Endometrium (tissue), 2 donors: ENCODE measurements at regions not wholly inside any gene's neighbourhood (a gene's known extent, or its start where the extent isn't known, plus 50 kb on each side); places are given as distances from the start of the nearest gene placed in this dataset.
"Not testable (repeated sequence)": the region's sequence is repeated elsewhere in the genome, so short reads cannot be mapped to it uniquely, and the experiment has no call there.

Experiments used
- FAIRE-seq: peaks from 2 replicates; lab custom pipeline; 2012; peaks lifted over from hg19 to GRCh38; lab: Jason Lieb, UNC
- donor health status: control.
- donor health status: control.

DNA sequence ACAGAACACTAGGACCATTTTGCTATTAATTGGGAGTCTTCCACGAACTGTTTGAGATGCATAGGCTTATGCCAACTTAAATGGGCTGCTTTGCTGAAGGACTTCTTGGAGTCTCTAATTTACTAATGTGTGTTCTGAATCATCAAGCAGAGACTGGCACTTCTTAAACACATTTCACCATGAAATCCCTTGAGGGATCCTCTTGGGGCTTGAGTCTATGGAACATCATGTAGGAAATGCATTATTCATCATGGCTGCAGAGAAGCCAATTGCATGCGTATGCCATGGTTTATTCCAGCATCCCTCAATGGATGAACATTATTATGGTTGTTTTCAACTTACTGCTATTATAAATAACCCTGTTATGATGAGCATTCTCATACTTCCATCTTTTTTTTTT is 73.4 kb downstream of the FGD2 start:
- no peak for FAIRE-seq

DNA sequence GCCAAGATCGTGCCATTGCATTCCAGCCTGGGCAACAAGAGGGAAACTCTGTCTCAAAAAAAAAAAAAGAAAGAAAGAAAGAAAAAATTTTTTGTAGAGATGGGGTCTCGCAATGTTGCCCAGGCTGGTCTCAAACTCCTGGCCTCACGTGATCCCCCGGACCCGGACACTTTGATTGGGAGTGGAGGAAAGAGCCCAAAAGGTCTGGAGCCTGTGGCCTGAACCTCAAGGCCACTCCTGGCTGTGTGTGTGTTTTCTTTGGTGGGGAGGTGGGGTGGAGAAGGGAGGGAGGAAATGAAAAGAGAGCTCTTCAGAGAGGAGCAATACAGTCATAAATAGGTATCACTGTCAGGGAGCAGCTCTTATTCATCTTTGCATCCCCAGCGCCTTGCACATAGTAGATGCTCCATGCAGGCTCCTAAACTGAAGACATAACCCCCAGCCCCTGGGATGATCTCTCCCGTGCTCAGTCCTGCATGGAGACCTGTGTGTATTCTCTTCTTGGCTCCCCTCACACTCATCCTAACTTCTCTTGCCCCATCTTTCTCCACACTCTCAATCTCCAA is 75.7 kb downstream of the FGD2 start:
- FAIRE-seq, result no peak

DNA sequence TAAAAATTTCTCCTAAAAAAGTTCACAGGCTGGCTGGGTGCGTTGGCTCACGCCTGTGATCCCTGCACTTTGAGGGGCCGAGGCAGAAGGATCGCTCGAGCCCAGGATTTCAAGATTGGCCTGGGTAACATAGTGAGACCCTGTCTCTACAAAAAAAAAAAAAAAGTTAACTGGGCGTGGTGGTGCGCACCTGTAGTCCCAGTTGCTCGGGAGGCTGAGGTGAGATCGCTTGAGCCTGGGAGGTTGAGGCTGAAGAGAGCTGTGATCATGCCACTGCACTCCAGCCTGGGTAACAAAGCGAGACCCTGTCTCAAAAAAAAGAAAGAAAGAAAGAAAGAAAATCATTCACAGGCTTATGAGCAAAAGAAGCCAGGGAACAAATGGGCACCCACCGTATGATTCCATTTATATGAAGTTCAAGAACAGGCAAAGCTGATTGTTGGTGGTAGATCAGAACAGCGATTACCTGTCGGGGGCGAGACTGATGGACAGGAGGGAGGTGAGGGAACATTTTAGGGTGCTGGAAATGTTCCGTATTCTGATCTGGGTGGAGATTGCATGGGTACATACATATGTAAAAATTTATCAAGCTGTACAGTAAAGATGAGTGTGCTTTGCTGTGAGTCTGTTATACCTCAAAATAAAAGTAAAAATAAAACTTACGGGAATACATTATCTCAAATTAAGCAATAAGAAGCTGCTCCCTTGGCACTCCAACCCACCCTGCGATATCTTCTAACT is 77.1 kb downstream of the FGD2 start:
- FAIRE-seq, result no peak

DNA sequence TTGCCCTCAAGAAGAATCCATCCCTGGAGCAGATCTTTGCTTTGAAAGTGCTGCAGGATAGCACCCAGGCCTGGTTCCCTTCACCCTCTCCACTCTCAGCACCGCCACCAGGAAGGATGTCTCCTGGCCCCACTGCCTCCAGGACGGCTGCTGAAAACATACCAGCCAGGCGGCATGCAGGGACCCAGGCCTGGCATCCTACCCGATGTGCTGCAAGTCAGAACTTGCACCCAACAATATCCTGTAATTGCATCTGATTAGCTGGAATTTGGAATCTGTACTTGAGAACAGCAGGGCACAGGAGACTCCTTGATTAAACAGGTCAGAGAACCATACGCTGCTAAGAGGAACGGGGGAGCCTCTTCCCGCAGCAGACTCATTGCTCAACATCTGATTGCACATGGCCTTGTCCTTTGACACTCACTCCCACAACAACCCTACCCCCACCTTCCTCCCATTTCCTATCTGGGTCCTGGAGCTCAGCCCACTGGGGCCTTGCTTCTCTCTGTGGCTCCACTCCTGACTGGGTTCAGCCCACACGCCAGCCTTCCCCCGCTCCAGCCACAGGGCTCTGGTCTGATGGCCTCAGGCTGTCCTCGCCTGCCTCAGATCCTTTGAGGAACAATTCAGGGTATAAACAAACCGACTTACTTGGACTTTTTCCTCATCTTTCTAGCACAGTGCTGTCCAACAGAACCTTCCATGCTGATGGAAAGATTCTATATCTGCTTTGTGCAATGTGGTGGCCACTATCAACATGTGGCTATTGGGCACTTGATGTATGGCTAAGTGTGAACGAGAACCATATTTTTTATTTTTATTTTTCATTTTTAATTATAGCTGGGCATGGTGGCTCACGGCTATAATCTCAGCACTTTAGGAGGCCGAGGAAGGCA is 78.0 kb downstream of the FGD2 start:
- FAIRE-seq, result peak; percentile 48

DNA sequence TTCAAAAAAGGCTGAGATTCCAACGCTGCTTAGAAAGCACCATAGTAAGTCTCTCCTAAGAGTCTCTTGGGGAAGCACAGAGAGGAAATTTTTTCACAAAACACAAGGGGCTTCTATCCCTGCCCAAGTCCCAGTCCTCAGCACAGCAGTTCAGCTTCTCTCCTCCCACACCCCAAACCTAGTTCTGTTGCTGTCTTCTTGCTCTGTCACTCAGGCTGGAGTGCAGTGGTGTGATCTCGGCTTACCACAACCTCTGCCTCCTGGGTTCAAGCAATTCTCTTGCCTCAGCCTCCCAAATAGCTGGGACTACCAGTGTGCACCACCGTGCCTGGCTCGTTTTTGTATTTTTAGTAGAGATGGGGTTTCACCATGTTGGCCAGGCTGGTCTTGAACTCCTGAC is 79.2 kb downstream of the FGD2 start:
- FAIRE-seq, result not testable (repeated sequence)

DNA sequence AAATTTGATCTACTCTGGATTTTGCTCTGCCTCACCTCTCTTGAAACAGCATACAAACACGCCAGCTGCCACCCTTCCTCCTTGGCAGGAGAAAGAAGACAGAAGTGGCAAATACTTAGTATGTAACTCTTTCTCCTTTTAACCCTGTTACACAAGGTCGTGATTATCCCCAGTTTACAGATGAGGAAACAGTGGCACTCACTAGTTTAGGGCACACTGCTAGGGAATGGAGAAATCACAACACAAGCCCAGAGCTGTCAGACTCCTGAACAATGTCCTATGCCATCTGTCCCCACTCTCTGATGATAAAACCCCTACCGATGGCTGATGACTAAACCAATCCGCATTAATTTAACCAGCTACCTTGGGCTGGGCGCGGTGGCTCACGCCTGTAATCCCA is 79.7 kb downstream of the FGD2 start:
- no peak for FAIRE-seq

DNA sequence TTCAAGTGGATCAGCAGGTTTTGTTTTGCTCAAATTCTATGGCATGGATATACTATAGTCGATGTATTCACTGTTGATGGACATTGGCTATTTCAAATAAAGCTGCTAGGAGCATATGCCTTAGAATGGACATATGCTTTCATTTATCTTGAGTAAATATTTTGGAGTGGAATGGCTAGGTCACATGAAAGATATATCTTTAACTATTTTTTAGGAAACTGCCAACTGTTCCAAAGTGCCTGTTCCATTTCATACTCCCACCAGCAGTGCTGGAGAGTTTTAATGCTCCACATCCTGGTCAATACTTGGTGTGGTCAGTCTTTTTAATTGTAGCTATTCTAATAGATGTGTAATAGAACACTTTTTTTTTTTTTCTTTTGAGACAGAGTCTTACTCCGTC is 81.1 kb upstream of the PIM1 start:
- FAIRE-seq, result peak; percentile 96

DNA sequence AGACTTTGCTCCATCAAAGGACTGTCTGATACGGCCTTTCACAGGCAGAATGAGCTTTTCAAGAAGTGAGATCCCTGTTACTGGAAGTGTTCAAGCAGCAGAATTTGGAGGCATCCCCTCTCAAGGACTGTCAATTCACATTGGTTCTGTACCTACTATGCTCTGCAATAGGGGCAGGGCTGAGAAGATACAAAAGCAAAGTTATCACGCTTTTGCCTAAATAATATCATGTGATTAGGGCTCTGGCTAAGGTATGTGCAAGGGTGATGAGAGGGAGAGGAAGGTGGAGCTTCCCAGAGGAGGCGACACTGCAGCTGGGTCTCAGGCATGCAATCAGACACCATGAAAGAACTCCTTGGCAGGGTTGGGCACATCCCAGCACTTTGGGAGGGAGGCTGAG is 80.2 kb upstream of the PIM1 start:
- no peak for FAIRE-seq

DNA sequence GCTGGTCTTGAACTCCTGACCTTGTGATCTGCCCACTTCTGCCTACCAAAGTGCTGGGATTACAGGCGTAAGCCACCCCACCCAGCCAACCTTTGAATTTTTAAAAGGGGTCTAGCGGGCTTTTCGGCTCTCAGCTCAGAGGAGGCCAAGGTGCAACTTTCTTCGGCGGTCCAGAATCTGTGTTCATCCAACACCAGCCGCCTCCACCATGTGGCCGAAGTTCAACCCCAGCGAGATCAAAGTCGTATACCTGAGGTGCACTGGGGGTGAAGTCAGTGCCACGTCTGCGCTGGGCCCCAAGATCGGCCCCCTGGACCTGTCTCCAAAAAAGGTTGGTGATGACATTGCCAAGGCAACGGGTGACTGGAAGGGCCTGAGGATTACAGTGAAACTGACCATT is 78.8 kb upstream of the PIM1 start:
- not testable (repeated sequence) for FAIRE-seq

DNA sequence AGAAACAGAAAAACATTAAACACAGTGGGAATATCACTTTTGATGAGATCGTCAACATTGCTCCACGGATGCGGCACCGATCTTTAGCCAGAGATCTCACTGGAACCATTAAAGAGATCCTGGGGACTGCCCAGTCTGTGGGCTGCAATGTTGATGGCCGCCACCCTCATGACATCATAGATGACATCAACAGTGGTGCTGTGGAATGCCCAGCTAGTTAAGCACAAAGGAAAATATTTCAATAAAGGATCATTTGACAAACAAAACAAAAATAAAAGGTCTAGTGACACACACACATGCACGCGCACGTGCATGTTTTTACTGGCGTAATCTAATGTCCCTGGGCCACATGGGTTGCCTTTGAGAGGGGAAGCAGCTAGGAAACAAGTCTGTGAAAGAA is 78.4 kb upstream of the PIM1 start:
- not testable (repeated sequence) for FAIRE-seq

DNA sequence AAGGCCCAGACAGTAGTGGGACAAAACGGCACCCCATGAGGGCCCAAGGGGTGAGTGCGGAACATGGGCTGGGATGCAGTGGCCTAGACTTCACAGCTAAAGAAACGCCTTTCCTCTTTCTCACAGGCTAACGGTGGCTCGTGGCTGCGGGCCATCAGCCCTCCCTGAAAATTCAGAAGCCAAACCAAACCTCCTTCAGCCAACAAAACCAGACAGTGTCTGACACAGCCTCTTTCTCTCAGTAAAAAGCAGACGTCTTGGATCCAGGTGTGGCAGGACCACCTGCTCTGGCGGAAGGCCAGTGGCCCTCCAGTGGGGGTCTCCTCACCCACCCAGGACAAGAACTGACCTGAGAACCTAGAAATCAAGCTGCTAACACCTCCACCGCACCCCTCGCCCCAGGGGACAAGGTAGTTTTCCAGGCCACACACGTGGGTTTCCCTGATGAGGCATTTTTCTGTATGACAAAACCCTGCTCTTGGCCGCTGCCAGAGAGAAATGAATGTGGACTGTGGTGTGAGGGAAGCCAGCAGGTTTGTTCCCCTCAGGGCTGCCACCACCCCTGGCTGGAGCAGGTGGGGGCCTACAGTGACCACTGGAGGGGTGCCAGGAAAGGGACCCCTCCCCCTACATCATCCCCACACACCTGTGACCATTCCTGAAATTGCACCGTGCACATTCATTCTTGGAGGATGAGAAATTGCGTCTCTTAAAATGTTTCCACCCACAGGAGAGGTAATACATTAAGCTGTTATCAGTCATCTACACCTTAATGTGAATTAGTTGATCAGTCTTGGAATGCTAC is 76.8 kb upstream of the PIM1 start:
- no peak for FAIRE-seq

DNA sequence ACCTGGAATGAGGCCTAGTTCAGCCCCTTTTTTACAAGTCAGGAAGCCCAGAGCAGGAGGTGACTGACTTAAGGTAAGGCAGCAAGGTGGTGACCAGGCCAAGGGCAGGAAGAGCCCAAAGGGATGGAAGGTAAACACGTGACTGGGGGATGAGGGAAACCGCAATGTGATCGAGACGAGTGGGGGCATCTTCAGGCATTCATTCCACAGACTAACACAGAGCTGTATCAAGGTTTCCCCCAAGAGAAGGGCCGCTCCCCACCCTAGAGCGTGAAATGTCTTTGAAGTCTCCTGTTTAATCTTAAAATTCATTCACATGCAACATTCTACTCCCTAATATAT is 76.3 kb upstream of the PIM1 start:
- FAIRE-seq, result no peak

DNA sequence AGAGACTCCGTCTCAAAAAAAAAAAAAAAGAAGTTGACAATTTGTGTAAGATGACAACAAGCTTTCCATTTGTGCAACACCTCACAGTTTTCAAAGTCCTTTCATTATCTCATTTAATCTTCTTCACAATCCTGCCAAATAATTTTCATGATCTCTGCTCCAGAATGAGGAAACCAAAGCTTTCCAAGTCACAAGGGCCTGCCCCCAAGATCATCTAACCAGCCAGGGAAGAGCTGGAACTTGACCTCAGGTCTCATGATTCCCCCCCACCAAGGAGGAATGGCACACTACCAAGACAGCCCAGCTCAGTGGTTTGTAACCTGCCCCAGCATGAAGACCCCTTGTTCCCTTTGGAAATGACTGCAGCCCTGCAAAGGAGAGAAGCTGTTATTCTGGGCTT is 74.0 kb upstream of the PIM1 start:
- FAIRE-seq, result no peak

DNA sequence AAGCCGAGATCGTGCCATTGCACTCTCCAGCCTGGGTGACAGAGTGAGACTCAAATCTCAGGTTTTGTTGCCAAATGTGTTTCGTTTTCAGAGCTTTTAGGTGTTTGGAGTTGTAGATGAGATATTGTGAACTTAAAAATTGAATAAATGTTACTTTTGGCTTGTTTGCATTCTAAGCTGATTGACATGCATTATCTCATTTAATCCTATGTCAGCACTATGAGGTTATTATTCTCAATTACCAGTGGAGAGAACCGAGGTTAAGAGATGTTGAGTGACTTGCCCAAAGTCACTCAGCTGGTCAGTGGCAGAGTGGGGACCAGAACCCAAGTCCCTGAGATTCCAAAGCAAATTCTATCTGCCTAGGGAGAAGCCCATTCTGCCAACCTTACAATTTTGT is 72.6 kb upstream of the PIM1 start:
- FAIRE-seq, result no peak

DNA sequence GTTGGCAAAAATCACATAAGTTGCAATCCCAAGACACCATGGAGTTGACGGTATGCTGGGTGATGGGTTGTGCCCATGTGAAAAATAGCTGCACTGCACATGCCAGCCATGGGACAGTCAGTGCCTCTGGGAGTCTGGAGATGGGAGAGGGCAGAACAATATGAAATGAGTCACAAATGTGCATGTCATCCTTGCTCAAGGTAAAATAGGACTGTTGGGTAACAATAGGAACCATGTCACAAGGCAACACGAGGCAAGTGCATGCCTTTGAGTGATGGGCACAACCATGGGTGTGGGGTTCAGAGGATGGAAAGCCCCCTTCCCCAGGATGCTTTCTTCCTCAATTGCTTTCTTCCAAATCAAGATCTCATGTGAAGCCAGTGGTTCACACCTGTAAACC is 70.5 kb upstream of the PIM1 start:
- no peak for FAIRE-seq

DNA sequence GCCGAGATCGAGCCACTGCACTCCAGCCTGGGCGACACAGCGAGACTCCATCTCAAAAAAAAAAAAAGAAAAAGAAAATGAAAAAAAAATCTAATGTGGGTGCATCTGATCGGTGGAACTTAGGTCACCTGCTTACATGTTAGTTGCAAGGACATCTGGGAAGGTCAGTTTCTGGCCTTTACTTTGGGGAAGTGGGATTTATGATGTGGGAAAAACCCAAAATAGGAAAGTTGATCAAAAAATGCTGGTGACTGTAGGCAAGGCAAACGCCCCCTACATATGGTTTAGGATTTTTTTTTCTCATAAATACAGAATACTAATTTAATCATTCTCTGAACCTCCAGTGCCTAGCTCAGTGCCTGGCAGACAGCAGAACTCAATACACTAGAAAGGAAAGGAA is 69.2 kb upstream of the PIM1 start:
- FAIRE-seq, result no peak

DNA sequence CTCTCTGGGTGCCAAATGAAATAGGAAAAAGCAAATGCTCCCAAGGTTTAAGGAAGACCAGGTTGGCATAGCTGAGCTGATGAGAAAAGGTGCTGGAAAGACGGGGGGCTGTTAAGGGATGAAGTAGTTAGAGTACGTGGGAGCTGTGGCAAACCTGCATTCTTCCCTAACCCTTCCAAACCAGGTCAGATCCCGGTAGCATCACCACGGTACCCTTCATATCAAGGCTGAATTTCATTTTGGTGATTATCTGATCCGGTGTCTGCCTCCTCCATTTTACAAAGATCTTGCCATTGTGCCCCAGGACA is 68.0 kb upstream of the PIM1 start:
- FAIRE-seq, result no peak

DNA sequence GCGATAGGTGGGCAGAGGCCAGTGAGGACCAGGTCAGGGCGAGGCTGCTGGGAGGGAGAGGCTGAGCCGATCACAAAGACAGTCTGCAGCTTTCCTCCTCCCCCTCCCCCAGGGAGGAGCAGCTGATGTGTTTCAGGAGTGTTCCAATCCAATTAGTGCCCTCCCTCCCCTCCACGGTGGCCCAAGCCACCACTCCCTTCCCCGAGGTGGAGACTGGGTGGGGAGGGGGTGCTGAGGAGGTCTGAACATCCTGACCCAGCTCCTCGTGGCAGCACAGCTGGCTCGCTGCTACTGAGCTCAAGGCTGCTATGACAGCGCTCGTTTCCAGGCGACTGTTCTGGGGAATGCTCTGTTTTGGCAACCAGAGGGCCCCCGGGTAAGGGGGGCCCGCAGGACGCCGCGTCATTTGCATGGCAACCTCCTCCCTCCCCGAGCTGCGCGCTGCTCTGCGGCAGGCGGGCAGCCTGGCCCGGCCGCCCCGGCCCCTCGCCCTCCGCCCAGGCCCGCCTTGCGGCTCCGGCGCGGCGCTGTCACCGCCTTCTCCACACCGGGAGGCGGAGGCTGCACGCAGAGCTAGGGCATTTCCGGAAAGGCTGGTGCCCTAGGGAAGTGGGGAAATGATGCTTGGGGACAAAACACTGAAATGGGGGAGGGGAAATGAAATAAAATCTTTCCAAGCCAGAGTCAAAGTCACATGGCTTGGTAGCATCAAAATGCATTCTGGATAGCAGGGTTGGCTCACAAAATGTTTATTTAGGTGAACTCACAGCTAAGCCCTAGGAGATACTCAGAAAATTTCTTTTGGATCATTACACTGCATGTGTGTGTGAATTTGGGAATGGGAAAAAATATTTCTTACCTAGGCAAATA is 67.4 kb upstream of the PIM1 start:
- no peak for FAIRE-seq

DNA sequence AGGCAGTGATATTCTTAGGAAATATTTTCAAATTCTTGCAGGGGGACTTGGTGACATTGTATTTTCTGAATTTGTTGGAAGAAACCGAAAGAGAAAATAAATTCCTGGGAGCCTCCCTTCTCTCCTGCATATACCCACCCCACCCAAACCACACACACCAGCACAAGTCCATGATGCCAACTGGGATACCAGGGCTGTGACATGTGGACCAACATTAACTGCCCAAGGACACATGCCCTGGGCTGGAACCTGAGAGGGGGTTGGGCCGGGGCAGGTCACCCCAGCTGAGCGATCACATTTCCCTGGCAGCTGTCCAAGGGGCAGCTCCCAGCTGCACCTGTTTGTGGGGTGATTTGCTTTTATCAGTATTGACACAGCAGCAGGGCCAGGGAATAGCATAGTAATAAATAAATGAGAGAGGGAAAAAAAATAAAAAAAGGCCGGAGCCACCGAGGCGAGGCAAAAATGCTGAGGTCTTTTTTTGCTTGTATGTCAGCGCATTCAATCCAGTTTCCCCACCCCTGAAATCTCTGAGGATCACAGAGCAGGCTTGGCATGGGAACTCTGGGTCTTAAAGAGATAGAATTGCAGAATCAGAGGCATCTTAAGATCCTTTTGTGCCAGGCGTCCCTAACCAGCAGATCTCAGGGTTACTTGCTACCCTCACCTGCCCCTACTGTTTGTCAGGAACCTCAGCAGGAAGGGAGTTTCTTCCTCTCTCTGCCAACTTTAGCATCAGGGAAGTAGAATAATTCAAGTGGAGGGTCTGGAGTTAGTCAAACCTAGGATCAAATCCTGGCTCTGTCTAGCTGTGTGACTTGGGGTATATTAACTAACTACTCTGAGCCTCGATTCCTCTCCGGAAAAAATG is 66.5 kb upstream of the PIM1 start:
- no peak for FAIRE-seq

DNA sequence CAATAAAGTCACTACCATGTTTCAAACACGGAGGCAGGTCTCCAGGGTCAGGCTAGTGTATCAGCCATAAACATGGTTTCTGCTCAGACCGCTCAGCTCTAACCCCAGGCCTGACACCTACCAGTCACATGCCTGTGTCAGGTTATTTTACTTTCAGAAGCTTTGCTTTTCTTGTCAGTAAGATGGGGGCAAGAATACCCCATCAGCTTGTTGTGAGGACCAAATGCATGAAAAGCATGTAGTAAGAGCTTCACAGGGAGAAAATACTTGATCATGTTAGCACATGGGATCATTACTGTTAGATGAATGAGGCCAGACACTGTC is 65.2 kb upstream of the PIM1 start:
- FAIRE-seq, result no peak
